ENCODE measurements at regions not wholly inside any gene's neighbourhood (a gene's known extent, or its start where the extent isn't known, plus 50 kb on each side); places are given as distances from the start of the nearest gene placed in this dataset.

GRCh38 chr12:58607805-58608204 is 312.5 kb downstream of the LRIG3 start:
- no peak for TF ChIP-seq POLR2A (IDR thresholded peaks at IDR 0.05; ENCODE audit: low read length)
- TF ChIP-seq GATA1 (IDR thresholded peaks at IDR 0.05; ENCODE audit: low read depth, low read length) = no peak

All from erythroblast (primary cell).